ENCODE measurements at regions not wholly inside any gene's neighbourhood (a gene's known extent, or its start where the extent isn't known, plus 50 kb on each side); places are given as distances from the start of the nearest gene placed in this dataset.
"Not testable (repeated sequence)": the region's sequence is repeated elsewhere in the genome, so short reads cannot be mapped to it uniquely, and the experiment has no call there.

GRCh38 chr2:105496271-105496670 is 97.4 kb upstream of the FHL2 start:
- DNase-seq (ENCODE audit: low read depth in 2 of 2) = no peak

GRCh38 chr2:105494683-105495425 is 96.0 kb upstream of the FHL2 start:
- no peak for DNase-seq (ENCODE audit: low read depth in 2 of 2)

GRCh38 chr2:105490956-105491355 is 92.1 kb upstream of the FHL2 start:
- DNase-seq (ENCODE audit: low read depth in 2 of 2) = no peak

GRCh38 chr2:105490204-105490603 is 91.4 kb upstream of the FHL2 start:
- no peak for DNase-seq (ENCODE audit: low read depth in 2 of 2)

- DNase-seq (ENCODE audit: low read depth in 2 of 2) = no peak
These were observed 90.5 kb upstream of the FHL2 start for GRCh38 chr2:105489168-105489878.

- DNase-seq (ENCODE audit: low read depth in 2 of 2) = no peak
These were observed 89.4 kb upstream of the FHL2 start for GRCh38 chr2:105488285-105488684.

GRCh38 chr2:105487142-105488069 is 88.6 kb upstream of the FHL2 start:
- DNase-seq (ENCODE audit: low read depth in 2 of 2) = peak; percentile 50 to 52

- DNase-seq (ENCODE audit: low read depth in 2 of 2) = no peak
These were observed 87.9 kb upstream of the FHL2 start for GRCh38 chr2:105486762-105487141.

- no peak for DNase-seq (ENCODE audit: low read depth in 2 of 2)
These were observed 79.8 kb upstream of the FHL2 start for GRCh38 chr2:105478670-105479069.

- DNase-seq (ENCODE audit: low read depth in 2 of 2) = not testable (repeated sequence)
These were observed 78.3 kb upstream of the FHL2 start for GRCh38 chr2:105477050-105477620.

- no peak for DNase-seq (ENCODE audit: low read depth in 2 of 2)
These were observed 74.2 kb upstream of the FHL2 start for GRCh38 chr2:105473011-105473410.

GRCh38 chr2:105470979-105471378 is 72.1 kb upstream of the FHL2 start:
- no peak for DNase-seq (ENCODE audit: low read depth in 2 of 2)

- DNase-seq (ENCODE audit: low read depth in 2 of 2) = no peak
These were observed 70.9 kb upstream of the FHL2 start for GRCh38 chr2:105469781-105470180.

- DNase-seq (ENCODE audit: low read depth in 2 of 2) = no peak
These were observed 69.8 kb upstream of the FHL2 start for GRCh38 chr2:105468582-105469042.

- no peak for DNase-seq (ENCODE audit: low read depth in 2 of 2)
These were observed 65.5 kb upstream of the FHL2 start for GRCh38 chr2:105464325-105464724.

GRCh38 chr2:105460048-105460732 is 61.3 kb upstream of the FHL2 start:
- no peak for DNase-seq (ENCODE audit: low read depth in 2 of 2)

GRCh38 chr2:105458076-105458475 is 59.2 kb upstream of the FHL2 start:
- DNase-seq (ENCODE audit: low read depth in 2 of 2) = no peak

GRCh38 chr2:105455488-105456003 is 56.7 kb upstream of the FHL2 start:
- DNase-seq (ENCODE audit: low read depth in 2 of 2) = peak; percentile 96 to 97

- DNase-seq (ENCODE audit: low read depth in 2 of 2) = peak; percentile 37 to 41
These were observed 56.1 kb upstream of the FHL2 start for GRCh38 chr2:105454801-105455485.

- no peak for DNase-seq (ENCODE audit: low read depth in 2 of 2)
These were observed 52.8 kb upstream of the FHL2 start for GRCh38 chr2:105451571-105452166.

All from fibroblast of skin of left biceps (primary cell).